AG04449 (cell line): ENCODE measurements at regions not wholly inside any gene's neighbourhood (a gene's known extent, or its start where the extent isn't known, plus 50 kb on each side); places are given as distances from the start of the nearest gene placed in this dataset.

Experiments
- CTCF ChIA-PET: fragments of 350-600 bp; formaldehyde crosslinking; extraction: SDS; loops from one replicate; lab custom pipeline; 2021; ENCODE audit warnings: antibody characterized with exemption; lab: Yijun Ruan, JAX
- POLR2A ChIA-PET: fragments of 400-600, 350-600 bp; formaldehyde crosslinking; extraction: SDS; loops from one replicate; lab custom pipeline; 2020; ENCODE audit warnings: antibody characterized with exemption, inconsistent platforms; lab: Yijun Ruan, JAX
- DNase-seq: peaks from one replicate; pipeline ENCODE4 v3.0.0-alpha.2; 2010; ENCODE audit warnings: low read depth, low spot score
- H3K4me3 ChIP-seq: 2 replicates; pipeline ENCODE4 v1.5.1; 2011; ENCODE audit warnings: low read depth, mild to moderate bottlenecking, control low read depth, low read length
- TF ChIP-seq, protein P1 (sequence below): IDR thresholded peaks from one replicate; pipeline ENCODE4 v1.5.1; 2011; ENCODE audit warnings: mild to moderate bottlenecking, moderate library complexity, low read length, control low read depth, inconsistent platforms; ENCODE audit not compliant: insufficient read depth; ENCODE audit errors: missing control alignments

GRCh38 chr5:56722317-56722716 is 93.0 kb upstream of the MAP3K1 start:
- CTCF ChIA-PET = interaction anchor here (1.2 to 1.5 kb wide), 2 partner anchors 12 to 15 kb away, joined by 3 read pairs; no protein-coding TSS in a partner anchor
- TF ChIP-seq, protein P1, sequence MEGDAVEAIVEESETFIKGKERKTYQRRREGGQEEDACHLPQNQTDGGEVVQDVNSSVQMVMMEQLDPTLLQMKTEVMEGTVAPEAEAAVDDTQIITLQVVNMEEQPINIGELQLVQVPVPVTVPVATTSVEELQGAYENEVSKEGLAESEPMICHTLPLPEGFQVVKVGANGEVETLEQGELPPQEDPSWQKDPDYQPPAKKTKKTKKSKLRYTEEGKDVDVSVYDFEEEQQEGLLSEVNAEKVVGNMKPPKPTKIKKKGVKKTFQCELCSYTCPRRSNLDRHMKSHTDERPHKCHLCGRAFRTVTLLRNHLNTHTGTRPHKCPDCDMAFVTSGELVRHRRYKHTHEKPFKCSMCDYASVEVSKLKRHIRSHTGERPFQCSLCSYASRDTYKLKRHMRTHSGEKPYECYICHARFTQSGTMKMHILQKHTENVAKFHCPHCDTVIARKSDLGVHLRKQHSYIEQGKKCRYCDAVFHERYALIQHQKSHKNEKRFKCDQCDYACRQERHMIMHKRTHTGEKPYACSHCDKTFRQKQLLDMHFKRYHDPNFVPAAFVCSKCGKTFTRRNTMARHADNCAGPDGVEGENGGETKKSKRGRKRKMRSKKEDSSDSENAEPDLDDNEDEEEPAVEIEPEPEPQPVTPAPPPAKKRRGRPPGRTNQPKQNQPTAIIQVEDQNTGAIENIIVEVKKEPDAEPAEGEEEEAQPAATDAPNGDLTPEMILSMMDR = no peak
- no peak overlapping the region for H3K4me3 ChIP-seq
- POLR2A ChIA-PET = no interaction called here
- no peak for DNase-seq

- ChIA-PET CTCF (interaction anchor here (0.9 kb wide), 1 partner anchor 49 kb away, joined by 3 read pairs; no protein-coding TSS in a partner anchor), POLR2A (no interaction called here)
- no peak overlapping the region for H3K4me3 ChIP-seq
- TF ChIP-seq, protein P1 = no peak
- DNase-seq = no peak
Observed at GRCh38 chr5:56717253-56717987, 97.9 kb upstream of the MAP3K1 start.

- POLR2A ChIA-PET = no interaction called here
- CTCF ChIA-PET = no interaction called here
- TF ChIP-seq, protein P1 = no peak
Observed at GRCh38 chr5:56715986-56716385, 99.4 kb upstream of the MAP3K1 start.

GRCh38 chr5:56712895-56713591 is 102.3 kb upstream of the MAP3K1 start:
- ChIA-PET CTCF (no interaction called here), POLR2A (no interaction called here)
- TF ChIP-seq, protein P1 = no peak
- H3K4me3 ChIP-seq = no peak overlapping the region
- no peak for DNase-seq

More at GRCh38 chr5:56715986-56716385, 99.4 kb upstream of the MAP3K1 start:
- no peak for DNase-seq
- no peak overlapping the region for H3K4me3 ChIP-seq

GRCh38 chr5:56710826-56711590 is 104.3 kb upstream of the MAP3K1 start:
- CTCF ChIA-PET = interaction anchor here (1.5 kb wide), 1 partner anchor 441 kb away, joined by 4 read pairs; no protein-coding TSS in a partner anchor
- TF ChIP-seq, protein P1 = no peak
- no peak overlapping the region for H3K4me3 ChIP-seq
- POLR2A ChIA-PET = no interaction called here
- DNase-seq = peak; percentile 53
